GM12874 (cell line): ENCODE measurements at regions not wholly inside any gene's neighbourhood (a gene's known extent, or its start where the extent isn't known, plus 50 kb on each side); places are given as distances from the start of the nearest gene placed in this dataset.

Experiments
- CTCF ChIP-seq: IDR thresholded peaks from 2 replicates; pipeline ENCODE4 v1.5.1; 2011; ENCODE audit warnings: low read depth, mild to moderate bottlenecking, control low read depth, low read length, moderate library complexity; ENCODE audit not compliant: insufficient read depth

- TF ChIP-seq CTCF = no peak
These were observed 72.4 kb upstream of the TMEM45B start for GRCh38 chr11:129743112-129743815.

GRCh38 chr11:129747071-129747470 is 68.6 kb upstream of the TMEM45B start:
- TF ChIP-seq CTCF = no peak

GRCh38 chr11:129749141-129749540 is 66.5 kb upstream of the TMEM45B start:
- TF ChIP-seq CTCF = no peak

- TF ChIP-seq CTCF = peak; percentile 99
These were observed 65.0 kb upstream of the TMEM45B start for GRCh38 chr11:129750343-129751292.

GRCh38 chr11:129751511-129751910 is 64.1 kb upstream of the TMEM45B start:
- no peak for TF ChIP-seq CTCF
